A673 (cell line): ENCODE measurements at regions not wholly inside any gene's neighbourhood (a gene's known extent, or its start where the extent isn't known, plus 50 kb on each side); places are given as distances from the start of the nearest gene placed in this dataset.

Source experiments
- EZH2 ChIP-seq: fragments of 200-600 bp; sonication (generic); IDR thresholded peaks from 2 replicates; pipeline ENCODE4 v1.6.1; 2017; ENCODE audit warnings: borderline replicate concordance, low read depth, mild to moderate bottlenecking, mixed read lengths, antibody characterized with exemption, low read length; ENCODE audit not compliant: poor library complexity, severe bottlenecking
- TF ChIP-seq, protein P1 (sequence below): fragments of 300-800, 200-600 bp; sonication (generic); conservative IDR thresholded peaks from 2 replicates; pipeline ENCODE4 v1.5.1; 2017; ENCODE audit warnings: low read depth, mild to moderate bottlenecking, antibody characterized with exemption, low read length, moderate library complexity, mixed read lengths

DNA sequence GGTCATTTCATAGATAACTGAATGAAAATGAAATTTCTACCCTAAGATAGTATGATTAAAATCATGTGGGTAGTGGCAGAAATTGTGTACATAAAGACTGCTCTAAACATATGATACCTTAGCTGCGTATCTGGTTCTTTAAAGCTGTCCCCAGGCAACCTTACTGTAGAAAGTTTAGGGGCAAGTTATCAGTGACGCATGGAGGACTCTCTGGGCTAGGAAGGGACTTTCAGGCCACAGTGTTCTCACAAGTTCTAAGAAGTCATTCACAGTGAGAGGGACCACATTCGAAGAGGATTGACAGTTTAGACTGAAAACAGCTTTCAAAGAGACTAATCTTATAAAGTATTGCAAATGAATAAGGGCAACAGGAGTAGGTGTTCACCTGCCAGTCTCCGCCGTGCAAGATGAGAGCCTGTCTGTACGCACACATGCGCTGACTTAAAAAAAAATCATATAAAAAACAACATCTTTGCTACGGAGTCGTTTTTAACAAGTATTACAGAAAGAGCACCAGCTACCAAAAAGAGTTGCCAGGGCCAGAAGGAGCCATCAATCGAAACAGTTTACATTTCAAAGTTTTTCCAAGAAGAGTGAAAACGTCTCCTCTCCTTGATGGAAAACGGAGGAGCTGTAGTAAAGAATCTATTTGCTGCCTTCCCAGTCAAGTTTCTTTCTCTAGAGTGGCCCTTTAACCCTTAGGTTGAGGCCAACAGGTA, 146.3 kb downstream of the CETN3 start:
- no peak for TF ChIP-seq EZH2
- TF ChIP-seq, protein P1, sequence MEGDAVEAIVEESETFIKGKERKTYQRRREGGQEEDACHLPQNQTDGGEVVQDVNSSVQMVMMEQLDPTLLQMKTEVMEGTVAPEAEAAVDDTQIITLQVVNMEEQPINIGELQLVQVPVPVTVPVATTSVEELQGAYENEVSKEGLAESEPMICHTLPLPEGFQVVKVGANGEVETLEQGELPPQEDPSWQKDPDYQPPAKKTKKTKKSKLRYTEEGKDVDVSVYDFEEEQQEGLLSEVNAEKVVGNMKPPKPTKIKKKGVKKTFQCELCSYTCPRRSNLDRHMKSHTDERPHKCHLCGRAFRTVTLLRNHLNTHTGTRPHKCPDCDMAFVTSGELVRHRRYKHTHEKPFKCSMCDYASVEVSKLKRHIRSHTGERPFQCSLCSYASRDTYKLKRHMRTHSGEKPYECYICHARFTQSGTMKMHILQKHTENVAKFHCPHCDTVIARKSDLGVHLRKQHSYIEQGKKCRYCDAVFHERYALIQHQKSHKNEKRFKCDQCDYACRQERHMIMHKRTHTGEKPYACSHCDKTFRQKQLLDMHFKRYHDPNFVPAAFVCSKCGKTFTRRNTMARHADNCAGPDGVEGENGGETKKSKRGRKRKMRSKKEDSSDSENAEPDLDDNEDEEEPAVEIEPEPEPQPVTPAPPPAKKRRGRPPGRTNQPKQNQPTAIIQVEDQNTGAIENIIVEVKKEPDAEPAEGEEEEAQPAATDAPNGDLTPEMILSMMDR: no peak
